ENCODE measurements at regions not wholly inside any gene's neighbourhood (a gene's known extent, or its start where the extent isn't known, plus 50 kb on each side); places are given as distances from the start of the nearest gene placed in this dataset.

DNA sequence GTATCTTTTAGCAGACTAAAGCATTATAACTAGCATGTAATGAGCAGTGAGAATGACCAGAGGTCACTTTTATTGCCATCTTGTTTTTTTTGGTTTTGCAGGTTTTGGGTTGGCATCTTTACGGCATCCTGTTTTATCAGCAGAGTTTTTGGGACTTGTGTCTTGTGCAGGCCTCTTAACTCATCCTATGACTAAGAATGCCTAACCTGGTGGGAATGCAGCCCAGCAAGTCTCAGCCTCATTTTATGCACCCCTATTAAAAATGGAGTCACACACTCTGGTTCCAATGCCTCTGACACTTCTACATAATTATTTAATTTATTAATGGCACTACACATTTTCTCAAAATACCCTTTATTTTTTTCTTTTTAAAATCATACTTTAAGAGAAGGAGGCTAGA is 726.5 kb upstream of the RIOK2 start:
- TF ChIP-seq, protein P1, sequence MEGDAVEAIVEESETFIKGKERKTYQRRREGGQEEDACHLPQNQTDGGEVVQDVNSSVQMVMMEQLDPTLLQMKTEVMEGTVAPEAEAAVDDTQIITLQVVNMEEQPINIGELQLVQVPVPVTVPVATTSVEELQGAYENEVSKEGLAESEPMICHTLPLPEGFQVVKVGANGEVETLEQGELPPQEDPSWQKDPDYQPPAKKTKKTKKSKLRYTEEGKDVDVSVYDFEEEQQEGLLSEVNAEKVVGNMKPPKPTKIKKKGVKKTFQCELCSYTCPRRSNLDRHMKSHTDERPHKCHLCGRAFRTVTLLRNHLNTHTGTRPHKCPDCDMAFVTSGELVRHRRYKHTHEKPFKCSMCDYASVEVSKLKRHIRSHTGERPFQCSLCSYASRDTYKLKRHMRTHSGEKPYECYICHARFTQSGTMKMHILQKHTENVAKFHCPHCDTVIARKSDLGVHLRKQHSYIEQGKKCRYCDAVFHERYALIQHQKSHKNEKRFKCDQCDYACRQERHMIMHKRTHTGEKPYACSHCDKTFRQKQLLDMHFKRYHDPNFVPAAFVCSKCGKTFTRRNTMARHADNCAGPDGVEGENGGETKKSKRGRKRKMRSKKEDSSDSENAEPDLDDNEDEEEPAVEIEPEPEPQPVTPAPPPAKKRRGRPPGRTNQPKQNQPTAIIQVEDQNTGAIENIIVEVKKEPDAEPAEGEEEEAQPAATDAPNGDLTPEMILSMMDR (IDR thresholded peaks at IDR 0.05) = no peak
- no peak for TF ChIP-seq POLR2A (IDR thresholded peaks at IDR 0.05)
- TF ChIP-seq POLR2AphosphoS5 (IDR thresholded peaks at IDR 0.05) = no peak
- H3K9me3 ChIP-seq = peaks cover 4 to 16% of the 10 kb centered on the region in 2 donors
- no peak overlapping the region for H3K4me3 ChIP-seq
- H3K27me3 ChIP-seq = no peaks in the 10 kb centered on the region
- H3K27ac ChIP-seq = no peak overlapping the region
- intact Hi-C loops (cut with DNase I; ENCODE audit: low total_unique reads) = no loop called here
- no peaks in the 10 kb centered on the region for H3K36me3 ChIP-seq
- no peak for DNase-seq (ENCODE audit: low spot score in 2 of 2)
- no peaks in the 10 kb centered on the region for H3K4me1 ChIP-seq

DNA sequence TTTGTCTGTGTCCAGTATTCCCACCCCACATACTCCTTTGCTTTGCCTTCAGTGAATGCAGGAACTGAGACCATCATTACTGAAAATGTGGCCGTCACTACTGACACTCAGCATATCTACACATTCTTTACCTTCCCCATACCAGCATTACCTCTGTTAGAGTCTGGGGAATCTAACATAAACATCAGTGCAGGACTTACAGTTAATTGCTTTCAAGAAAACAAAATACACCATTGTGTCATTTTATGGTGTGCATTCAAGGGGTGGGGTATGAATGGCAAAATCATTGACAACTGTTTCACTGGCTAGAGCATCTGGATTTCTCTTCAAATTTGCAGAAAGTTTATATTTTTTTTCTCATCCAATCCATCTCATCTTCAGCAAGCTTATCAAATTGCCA is 731.4 kb upstream of the RIOK2 start:
- DNase-seq (ENCODE audit: low spot score in 2 of 2) = no peak
- Histone ChIP-seq H3K36me3 (no peaks in the 10 kb centered on the region), H3K4me3 (no peak overlapping the region), H3K4me1 (no peaks in the 10 kb centered on the region), H3K27me3 (no peaks in the 10 kb centered on the region), H3K9me3 (no peaks in the 10 kb centered on the region), H3K27ac (no peak overlapping the region)
- TF ChIP-seq POLR2A (IDR thresholded peaks at IDR 0.05) (no peak), POLR2AphosphoS5 (IDR thresholded peaks at IDR 0.05) (no peak)
- TF ChIP-seq, protein P1 (IDR thresholded peaks at IDR 0.05) = no peak
- intact Hi-C loops (cut with DNase I; ENCODE audit: low total_unique reads) = no loop called here

DNA sequence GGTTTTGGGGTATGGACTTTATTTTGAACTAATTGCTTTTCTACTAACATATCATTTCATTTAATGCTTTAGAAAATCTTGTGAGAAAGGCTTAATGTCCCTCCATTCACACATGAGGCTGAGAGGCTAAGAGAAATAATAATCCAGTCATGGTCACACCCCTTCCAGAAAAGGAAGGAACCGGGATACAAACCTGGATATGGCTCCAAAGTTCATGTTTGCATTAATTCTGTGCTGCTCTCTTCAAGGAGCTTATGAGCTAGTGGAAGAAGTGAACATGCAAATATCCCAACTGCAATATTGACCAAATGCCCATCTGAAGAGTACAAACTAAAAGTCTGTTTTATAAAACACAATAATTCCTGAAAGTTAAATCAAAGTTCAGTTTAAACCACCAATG is 732.1 kb upstream of the RIOK2 start:
- intact Hi-C loops (cut with DNase I; ENCODE audit: low total_unique reads) = no loop called here
- no peaks in the 10 kb centered on the region for H3K9me3 ChIP-seq
- H3K36me3 ChIP-seq = no peaks in the 10 kb centered on the region
- H3K27me3 ChIP-seq = no peaks in the 10 kb centered on the region
- DNase-seq (ENCODE audit: low spot score in 2 of 2) = no peak
- H3K4me3 ChIP-seq = no peak overlapping the region
- TF ChIP-seq, protein P1 (IDR thresholded peaks at IDR 0.05) = no peak
- TF ChIP-seq POLR2A (IDR thresholded peaks at IDR 0.05) (no peak), POLR2AphosphoS5 (IDR thresholded peaks at IDR 0.05) (no peak)
- H3K27ac ChIP-seq = no peak overlapping the region
- no peaks in the 10 kb centered on the region for H3K4me1 ChIP-seq

DNA sequence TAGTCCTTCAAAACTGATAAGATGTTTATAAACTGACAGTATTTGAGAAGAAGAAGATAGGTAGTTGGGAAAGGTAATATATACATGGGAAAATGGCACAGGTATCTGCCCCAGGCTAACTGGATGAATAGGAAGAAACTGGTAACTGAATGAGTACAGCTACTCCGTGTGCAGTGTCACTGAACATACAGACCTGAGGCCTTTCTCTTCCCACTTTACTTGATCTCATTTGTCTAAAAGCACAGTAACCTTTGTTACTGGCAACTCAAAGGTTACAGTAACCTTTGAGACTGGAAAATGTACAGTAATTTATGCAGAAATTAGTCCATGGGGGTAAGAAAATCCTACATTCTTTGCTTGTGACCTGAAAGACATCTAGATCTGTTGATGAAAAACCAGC is 735.0 kb upstream of the RIOK2 start:
- no peaks in the 10 kb centered on the region for H3K27me3 ChIP-seq
- intact Hi-C loops (cut with DNase I; ENCODE audit: low total_unique reads) = no loop called here
- no peaks in the 10 kb centered on the region for H3K4me1 ChIP-seq
- no peaks in the 10 kb centered on the region for H3K36me3 ChIP-seq
- TF ChIP-seq POLR2AphosphoS5 (IDR thresholded peaks at IDR 0.05) = no peak
- no peak for TF ChIP-seq POLR2A (IDR thresholded peaks at IDR 0.05)
- DNase-seq (ENCODE audit: low spot score in 2 of 2) = no peak
- H3K4me3 ChIP-seq = no peak overlapping the region
- no peak overlapping the region for H3K27ac ChIP-seq
- no peaks in the 10 kb centered on the region for H3K9me3 ChIP-seq

DNA sequence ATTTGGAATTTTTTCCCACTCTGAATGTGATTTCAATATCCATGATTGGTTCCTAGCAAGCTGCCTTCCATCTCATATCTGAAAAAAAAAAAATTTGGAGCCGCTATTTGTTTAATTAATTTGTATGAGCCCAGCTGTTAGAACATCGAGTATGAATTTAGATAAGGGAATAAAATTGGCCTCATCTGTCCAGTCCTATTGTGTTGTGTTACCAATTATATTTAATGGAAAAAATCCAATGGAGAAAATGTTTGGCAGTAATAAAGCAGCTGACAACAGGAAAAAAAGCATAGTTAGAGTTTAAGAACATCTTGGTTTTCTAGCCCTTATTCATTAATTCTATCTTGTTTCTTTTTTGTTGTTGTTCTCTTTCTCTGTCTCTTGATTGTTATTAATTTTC is 735.6 kb upstream of the RIOK2 start:
- no peak overlapping the region for H3K4me3 ChIP-seq
- H3K27ac ChIP-seq = no peak overlapping the region
- intact Hi-C loops (cut with DNase I; ENCODE audit: low total_unique reads) = no loop called here
- DNase-seq (ENCODE audit: low spot score in 2 of 2) = no peak
- no peaks in the 10 kb centered on the region for H3K4me1 ChIP-seq
- H3K36me3 ChIP-seq = no peaks in the 10 kb centered on the region
- no peaks in the 10 kb centered on the region for H3K27me3 ChIP-seq
- TF ChIP-seq POLR2A (IDR thresholded peaks at IDR 0.05) = no peak
- no peak for TF ChIP-seq POLR2AphosphoS5 (IDR thresholded peaks at IDR 0.05)
- H3K9me3 ChIP-seq = no peaks in the 10 kb centered on the region

DNA sequence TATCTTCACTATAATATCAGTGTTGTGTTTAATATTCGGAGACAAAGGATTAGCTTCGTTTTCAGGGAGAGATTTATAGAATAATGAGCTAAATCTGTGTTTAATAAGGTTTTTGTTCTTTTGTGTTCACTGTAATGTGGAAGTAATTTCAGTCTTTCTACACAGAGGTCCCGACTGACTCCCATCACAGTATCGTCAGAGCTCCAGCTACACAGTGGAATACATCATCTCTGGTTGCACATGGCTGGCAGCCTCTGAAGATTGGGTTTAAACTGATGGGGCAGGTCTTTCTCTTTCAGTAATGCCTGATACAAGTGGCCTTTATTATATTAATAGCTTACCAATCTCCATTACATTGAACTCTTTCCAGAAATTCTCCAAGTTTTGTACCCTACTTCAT is 736.7 kb upstream of the RIOK2 start:
- Histone ChIP-seq H3K27ac (no peak overlapping the region), H3K4me1 (no peaks in the 10 kb centered on the region), H3K27me3 (no peaks in the 10 kb centered on the region), H3K4me3 (no peak overlapping the region), H3K36me3 (no peaks in the 10 kb centered on the region), H3K9me3 (no peaks in the 10 kb centered on the region)
- no peak for DNase-seq (ENCODE audit: low spot score in 2 of 2)
- TF ChIP-seq POLR2A (IDR thresholded peaks at IDR 0.05) (no peak), POLR2AphosphoS5 (IDR thresholded peaks at IDR 0.05) (no peak)
- TF ChIP-seq, protein P1 (IDR thresholded peaks at IDR 0.05) = no peak
- intact Hi-C loops (cut with DNase I; ENCODE audit: low total_unique reads) = no loop called here
